ENCODE measurements at regions not wholly inside any gene's neighbourhood (a gene's known extent, or its start where the extent isn't known, plus 50 kb on each side); places are given as distances from the start of the nearest gene placed in this dataset.

GRCh38 chr2:198259496-198259895, 455.1 kb downstream of the PLCL1 start:
- DNase-seq (ENCODE audit: low read depth in 1 of 2, low spot score in 1 of 2), result no peak

- no peak for DNase-seq (ENCODE audit: low read depth in 1 of 2, low spot score in 1 of 2)
These were observed 450.2 kb downstream of the PLCL1 start for GRCh38 chr2:198254536-198255090.

GRCh38 chr2:198253995-198254394, 449.6 kb downstream of the PLCL1 start:
- no peak for DNase-seq (ENCODE audit: low read depth in 1 of 2, low spot score in 1 of 2)

DNA sequence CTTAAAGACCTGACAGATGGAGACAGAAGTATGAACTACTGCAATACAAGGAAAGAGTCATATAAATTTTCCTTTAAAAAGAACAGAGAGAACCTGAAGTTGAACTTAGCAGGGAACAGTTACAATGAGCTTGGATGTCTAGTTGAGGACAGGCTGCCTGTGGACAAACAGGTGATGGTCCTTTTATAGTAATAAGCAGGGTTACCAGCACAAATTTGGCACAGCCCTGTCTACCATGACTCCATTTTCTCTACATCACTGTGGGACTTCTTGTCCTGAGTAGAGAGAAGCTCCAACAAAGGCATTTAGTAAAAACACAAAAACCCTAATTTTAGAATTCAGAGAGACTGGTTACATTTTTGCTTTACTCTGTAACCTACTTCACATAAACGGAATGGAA, 448.1 kb downstream of the PLCL1 start:
- no peak for DNase-seq (ENCODE audit: low read depth in 1 of 2, low spot score in 1 of 2)

DNA sequence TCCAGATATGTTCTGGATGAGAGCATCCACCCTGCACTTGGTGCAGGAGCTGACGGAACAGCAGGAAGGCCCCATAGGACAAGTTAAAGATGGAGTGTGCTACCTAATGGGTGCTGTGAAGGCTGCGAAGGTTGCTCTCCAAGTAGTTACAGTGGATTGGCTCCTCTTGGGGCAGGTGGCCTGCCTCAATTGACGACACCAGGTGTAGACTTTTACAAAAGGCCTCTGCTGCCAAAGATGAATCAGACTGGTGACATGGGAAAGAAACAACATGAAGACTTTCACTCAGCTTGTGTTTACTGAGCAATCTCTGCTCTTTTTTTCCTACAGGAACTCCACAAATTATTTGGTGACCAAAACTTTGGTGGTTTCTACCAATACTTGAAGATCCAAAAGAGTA, 437.7 kb downstream of the PLCL1 start:
- no peak for DNase-seq (ENCODE audit: low read depth in 1 of 2, low spot score in 1 of 2)

- DNase-seq (ENCODE audit: low read depth in 1 of 2, low spot score in 1 of 2), result no peak
These were observed 434.0 kb downstream of the PLCL1 start for GRCh38 chr2:198238429-198238828.

DNA sequence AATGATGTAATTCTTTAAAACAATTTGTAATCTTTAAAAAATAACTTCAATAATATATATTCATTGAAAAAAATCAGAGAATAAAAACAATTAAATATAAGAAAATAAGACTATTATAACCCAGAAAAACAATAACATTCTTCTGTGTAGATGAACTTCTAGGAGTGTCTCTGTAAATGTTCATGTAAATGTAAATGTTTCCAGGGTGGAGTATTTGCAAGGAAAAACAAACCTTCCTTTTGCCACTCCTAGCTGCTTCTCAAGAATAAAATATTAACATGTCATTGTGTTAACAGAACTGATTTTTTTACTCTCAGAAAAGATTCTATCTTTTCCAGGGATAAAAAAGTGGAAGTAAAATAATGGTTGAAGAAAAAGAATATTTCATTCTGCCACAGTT, 431.9 kb downstream of the PLCL1 start:
- DNase-seq (ENCODE audit: low read depth in 1 of 2, low spot score in 1 of 2), result no peak

- DNase-seq (ENCODE audit: low read depth in 1 of 2, low spot score in 1 of 2), result no peak
These were observed 427.9 kb downstream of the PLCL1 start for GRCh38 chr2:198232281-198232680.

DNA sequence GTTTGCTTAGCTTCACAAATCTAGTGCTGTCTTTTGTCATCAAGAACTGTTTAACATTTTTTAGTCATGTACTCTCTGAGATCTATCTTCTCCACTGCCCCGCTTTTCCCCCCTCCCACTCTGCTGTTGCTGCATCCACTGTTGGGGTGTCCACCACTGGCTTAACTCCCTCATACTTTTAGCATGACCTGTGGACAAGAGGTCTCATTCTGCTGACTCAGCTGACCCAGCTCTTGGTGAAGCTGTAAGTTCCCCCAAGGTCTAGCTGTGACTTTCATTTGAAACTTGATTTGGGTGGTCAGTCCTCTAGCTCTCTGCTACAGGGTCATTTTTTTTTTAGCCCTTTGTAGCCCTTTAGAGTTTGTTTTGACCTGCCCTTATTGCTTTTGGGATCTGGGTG, 427.2 kb downstream of the PLCL1 start:
- DNase-seq (ENCODE audit: low read depth in 1 of 2, low spot score in 1 of 2), result no peak

GRCh38 chr2:198220763-198221610, 416.6 kb downstream of the PLCL1 start:
- DNase-seq (ENCODE audit: low read depth in 1 of 2, low spot score in 1 of 2), result no peak

- DNase-seq (ENCODE audit: low read depth in 1 of 2, low spot score in 1 of 2), result no peak
These were observed 414.9 kb downstream of the PLCL1 start for GRCh38 chr2:198219292-198219691.

GRCh38 chr2:198214114-198214596, 409.8 kb downstream of the PLCL1 start:
- DNase-seq (ENCODE audit: low read depth in 1 of 2, low spot score in 1 of 2), result no peak

GRCh38 chr2:198213253-198213652, 408.9 kb downstream of the PLCL1 start:
- no peak for DNase-seq (ENCODE audit: low read depth in 1 of 2, low spot score in 1 of 2)

DNA sequence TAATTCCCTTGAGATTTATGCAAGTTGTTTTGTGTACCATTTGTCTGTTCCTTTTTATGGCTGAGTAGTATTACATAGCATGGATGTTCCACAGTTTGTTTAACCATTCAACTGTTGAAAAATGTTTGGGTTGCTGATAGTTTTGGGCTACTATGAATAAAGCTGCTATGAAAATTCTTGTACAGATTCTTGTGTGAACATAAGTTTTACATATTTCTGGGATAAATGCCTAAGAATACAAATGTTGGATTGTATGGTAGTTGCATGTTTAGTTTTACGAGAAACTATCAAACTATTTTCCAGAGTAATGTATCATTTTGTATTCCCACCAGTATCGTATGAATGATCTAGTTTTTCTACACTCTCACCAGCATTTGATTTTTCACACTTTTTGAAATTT, 407.3 kb downstream of the PLCL1 start:
- no peak for DNase-seq (ENCODE audit: low read depth in 1 of 2, low spot score in 1 of 2)

DNA sequence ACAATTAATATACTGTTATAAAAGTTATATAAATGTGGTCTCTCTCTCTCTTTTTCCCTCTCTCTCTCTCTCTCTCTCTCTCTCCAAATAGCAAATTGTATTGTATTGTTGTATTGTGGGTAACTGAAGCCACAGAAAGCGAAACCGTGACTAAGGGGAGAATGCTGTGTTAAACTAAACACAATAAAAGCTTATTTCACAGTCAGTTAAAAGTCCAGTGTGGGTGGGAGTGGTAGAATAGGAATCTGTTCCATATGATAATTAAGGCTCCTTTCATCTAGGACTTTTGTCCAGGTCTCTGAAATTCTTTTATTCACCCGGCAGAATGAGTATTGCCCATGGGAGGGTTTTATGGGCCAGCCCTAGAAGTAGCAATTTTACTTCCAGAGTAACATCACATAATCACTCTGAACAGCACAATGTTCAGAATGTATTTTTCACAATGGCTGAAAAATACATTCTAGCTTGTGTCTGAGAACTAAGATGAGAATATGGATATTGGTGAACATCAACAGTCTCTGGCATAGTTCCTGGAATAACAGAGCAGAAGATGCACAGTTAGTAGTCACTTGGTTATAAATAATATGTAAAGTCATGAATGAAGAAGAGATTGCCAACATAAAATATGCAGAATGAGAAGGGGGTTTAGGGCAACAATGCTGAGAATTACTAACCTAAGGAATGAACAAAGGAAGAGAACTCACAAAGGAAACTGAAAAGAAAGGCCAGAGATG, 399.1 kb downstream of the PLCL1 start:
- no peak for DNase-seq (ENCODE audit: low read depth in 1 of 2, low spot score in 1 of 2)
